PC-3 (cell line): ENCODE measurements at regions not wholly inside any gene's neighbourhood (a gene's known extent, or its start where the extent isn't known, plus 50 kb on each side); places are given as distances from the start of the nearest gene placed in this dataset.

Experiments used
- ATAC-seq: fragments of 200-7000 bp; cut with Tn5 transposase; 2 replicates; pipeline ENCODE4 v1.9.1; 2020; ENCODE audit warnings: mild to moderate bottlenecking, moderate library complexity
- BruUV-seq: library from RNA; stranded (reverse); fragments of 400-500 nt; replicated peaks from 2 replicates; lab custom pipeline; 2021; lab: Mats Ljungman, UMichigan
- CTCF ChIA-PET: fragments of 300-600 bp; sonication (Branson Sonifier 250); formaldehyde crosslinking; loops from one replicate; lab custom pipeline; 2022; ENCODE audit warnings: antibody characterized with exemption; lab: Charles Lee
- POLR2A ChIA-PET: fragments of 300-600 bp; sonication (Branson Sonifier 250); formaldehyde crosslinking; loops from one replicate; lab custom pipeline; 2022; ENCODE audit warnings: antibody characterized with exemption; ENCODE audit not compliant: unreplicated experiment; lab: Charles Lee
- DNase-seq: peaks from one replicate; pipeline ENCODE4 v3.0.0-alpha.2; 2015
- H2AFZ ChIP-seq: fragments of 300-600 bp; sonication (generic); 2 replicates; pipeline ENCODE4 v1.6.0; 2016; ENCODE audit warnings: antibody characterized with exemption, low read length
- H3F3A ChIP-seq: fragments of 300-600 bp; sonication (generic); one replicate; pipeline ENCODE4 v1.6.0; 2017; ENCODE audit warnings: antibody characterized with exemption, low read length, control low read depth, mild to moderate bottlenecking; ENCODE audit not compliant: unreplicated experiment
- H3K27ac ChIP-seq: fragments of 300-600 bp; sonication (generic); 2 replicates; pipeline ENCODE4 v1.5.1; 2016; ENCODE audit warnings: mild to moderate bottlenecking, low read length
- H3K27me3 ChIP-seq: fragments of 300-600 bp; sonication (generic); 2 replicates; pipeline ENCODE4 v1.6.1; 2016; ENCODE audit warnings: low read length, mixed read lengths
- H3K36me3 ChIP-seq: fragments of 300-600 bp; sonication (generic); 2 replicates; pipeline ENCODE4 v1.6.1; 2016; ENCODE audit warnings: low read depth, mixed run types, low read length, mixed read lengths
- H3K4me1 ChIP-seq: fragments of 300-600 bp; sonication (generic); 2 replicates; pipeline ENCODE4 v1.5.1; 2016; ENCODE audit warnings: low read length; ENCODE audit not compliant: insufficient read depth
- H3K4me2 ChIP-seq: fragments of 300-600 bp; sonication (generic); 2 replicates; pipeline ENCODE4 v1.6.0; 2016; ENCODE audit warnings: low read length
- H3K4me3 ChIP-seq: fragments of 300-600 bp; sonication (generic); 2 replicates; pipeline ENCODE4 v1.5.1; 2016; ENCODE audit warnings: mild to moderate bottlenecking, low read length, mixed read lengths
- H3K79me2 ChIP-seq: fragments of 300-600 bp; sonication (generic); 2 replicates; pipeline ENCODE4 v1.6.1; 2017; ENCODE audit warnings: low read length, mixed read lengths
- H3K9ac ChIP-seq: fragments of 300-600 bp; sonication (generic); 2 replicates; pipeline ENCODE4 v1.6.0; 2016; ENCODE audit warnings: mild to moderate bottlenecking, low read length
- H3K9me2 ChIP-seq: fragments of 300-600 bp; sonication (generic); replicated peaks from 2 replicates; pipeline ENCODE4 v1.6.1; 2016; ENCODE audit warnings: mixed run types, low read length, mixed read lengths
- H3K9me3 ChIP-seq: fragments of 300-600 bp; sonication (generic); 2 replicates; pipeline ENCODE4 v1.6.1; 2016; ENCODE audit warnings: low read length, mixed read lengths
- H4K20me1 ChIP-seq: fragments of 300-600 bp; sonication (generic); 2 replicates; pipeline ENCODE4 v1.6.1; 2016; ENCODE audit warnings: low read length, mixed read lengths
- EZH2 ChIP-seq: fragments of 300-600 bp; sonication (generic); IDR thresholded peaks from one replicate; pipeline ENCODE4 v1.6.1; 2017; ENCODE audit warnings: antibody characterized with exemption, mild to moderate bottlenecking, low read length; ENCODE audit not compliant: unreplicated experiment
- EZH2phosphoT487 ChIP-seq: fragments of 300-600 bp; sonication (generic); IDR thresholded peaks from 2 replicates; pipeline ENCODE4 v1.6.1; 2018; ENCODE audit warnings: mild to moderate bottlenecking, antibody characterized with exemption, low read length, borderline replicate concordance
- intact Hi-C: fragments of 100-400 bp; cut with micrococcal nuclease; formaldehyde crosslinking; loops from 2 replicates; pipeline ENCODE4 v1.9.0; 2023
- TF ChIP-seq, protein P1 (sequence below): fragments of 300-600 bp; sonication (generic); conservative IDR thresholded peaks from 2 replicates; pipeline ENCODE4 v1.5.1; 2017; ENCODE audit warnings: antibody characterized with exemption, low read depth, mild to moderate bottlenecking, low read length

DNA sequence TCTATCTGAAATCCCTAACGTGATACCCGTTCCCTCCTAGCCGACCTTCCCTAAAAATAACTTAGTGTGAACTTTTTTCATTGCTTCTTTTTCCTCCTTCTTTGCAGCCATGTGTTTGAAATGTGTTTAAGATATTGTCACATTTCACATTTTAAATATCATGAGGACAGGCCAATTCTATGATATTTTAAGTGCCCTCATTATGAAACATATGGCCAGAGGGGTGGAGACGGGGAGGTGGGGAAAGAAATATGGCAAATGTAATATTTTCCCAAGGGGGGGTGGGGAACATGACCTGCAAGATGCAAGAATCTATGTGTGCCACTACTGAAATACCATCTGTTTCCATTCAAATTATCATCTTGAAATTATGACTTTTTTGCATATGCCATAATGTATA lies 1039.2 kb downstream of the AGBL1 start:
- Histone ChIP-seq H2AFZ (no peak overlapping the region), H3K9ac (no peak overlapping the region), H3K27ac (no peak overlapping the region), H3K4me3 (no peak overlapping the region), H3K9me2 (no peaks in the 10 kb centered on the region), H4K20me1 (no peaks in the 10 kb centered on the region), H3F3A (no peaks in the 10 kb centered on the region), H3K9me3 (no peaks in the 10 kb centered on the region), H3K27me3 (no peaks in the 10 kb centered on the region), H3K36me3 (no peaks in the 10 kb centered on the region), H3K79me2 (no peaks in the 10 kb centered on the region), H3K4me1 (no peaks in the 10 kb centered on the region), H3K4me2 (no peak overlapping the region)
- POLR2A ChIA-PET, result no interaction called here
- intact Hi-C loops, result no loop called here
- no peak for TF ChIP-seq EZH2
- TF ChIP-seq, protein P1, sequence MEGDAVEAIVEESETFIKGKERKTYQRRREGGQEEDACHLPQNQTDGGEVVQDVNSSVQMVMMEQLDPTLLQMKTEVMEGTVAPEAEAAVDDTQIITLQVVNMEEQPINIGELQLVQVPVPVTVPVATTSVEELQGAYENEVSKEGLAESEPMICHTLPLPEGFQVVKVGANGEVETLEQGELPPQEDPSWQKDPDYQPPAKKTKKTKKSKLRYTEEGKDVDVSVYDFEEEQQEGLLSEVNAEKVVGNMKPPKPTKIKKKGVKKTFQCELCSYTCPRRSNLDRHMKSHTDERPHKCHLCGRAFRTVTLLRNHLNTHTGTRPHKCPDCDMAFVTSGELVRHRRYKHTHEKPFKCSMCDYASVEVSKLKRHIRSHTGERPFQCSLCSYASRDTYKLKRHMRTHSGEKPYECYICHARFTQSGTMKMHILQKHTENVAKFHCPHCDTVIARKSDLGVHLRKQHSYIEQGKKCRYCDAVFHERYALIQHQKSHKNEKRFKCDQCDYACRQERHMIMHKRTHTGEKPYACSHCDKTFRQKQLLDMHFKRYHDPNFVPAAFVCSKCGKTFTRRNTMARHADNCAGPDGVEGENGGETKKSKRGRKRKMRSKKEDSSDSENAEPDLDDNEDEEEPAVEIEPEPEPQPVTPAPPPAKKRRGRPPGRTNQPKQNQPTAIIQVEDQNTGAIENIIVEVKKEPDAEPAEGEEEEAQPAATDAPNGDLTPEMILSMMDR, result no peak
- no peak for DNase-seq
- no TSS peak for BruUV-seq
- CTCF ChIA-PET, result no interaction called here
- no peak for ATAC-seq

DNA sequence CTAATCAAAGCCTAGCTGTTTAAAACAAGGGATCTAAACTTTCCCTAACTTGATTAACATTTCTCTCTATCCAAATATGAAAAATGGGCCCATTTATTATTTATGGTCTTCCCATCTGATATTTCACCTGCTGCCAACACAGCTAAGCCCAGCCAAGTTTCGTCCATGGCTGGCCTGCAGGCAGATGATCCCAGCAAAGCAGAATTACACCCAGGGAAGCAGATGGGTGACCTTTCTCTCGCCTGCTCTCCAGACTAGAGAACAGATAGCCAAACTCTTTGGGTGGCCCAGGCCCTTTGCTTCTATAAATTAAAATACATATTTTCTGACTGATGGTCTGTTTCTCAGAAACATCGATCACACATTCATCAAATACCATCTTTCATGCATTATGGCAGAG lies 1038.8 kb downstream of the AGBL1 start:
- Histone ChIP-seq H3K9ac (no peak overlapping the region), H3K27ac (no peak overlapping the region), H2AFZ (no peak overlapping the region), H3K27me3 (no peaks in the 10 kb centered on the region), H3K4me3 (no peak overlapping the region), H3K4me1 (no peaks in the 10 kb centered on the region), H4K20me1 (no peaks in the 10 kb centered on the region), H3F3A (no peaks in the 10 kb centered on the region), H3K9me3 (no peaks in the 10 kb centered on the region), H3K4me2 (no peak overlapping the region), H3K36me3 (no peaks in the 10 kb centered on the region), H3K9me2 (no peaks in the 10 kb centered on the region), H3K79me2 (no peaks in the 10 kb centered on the region)
- ATAC-seq (no peak), DNase-seq (no peak)
- TF ChIP-seq, protein P1, result no peak
- TF ChIP-seq EZH2, result no peak
- TF ChIP-seq EZH2phosphoT487, result no peak
- ChIA-PET POLR2A (no interaction called here), CTCF (no interaction called here)
- BruUV-seq, result no TSS peak
- intact Hi-C loops, result no loop called here

DNA sequence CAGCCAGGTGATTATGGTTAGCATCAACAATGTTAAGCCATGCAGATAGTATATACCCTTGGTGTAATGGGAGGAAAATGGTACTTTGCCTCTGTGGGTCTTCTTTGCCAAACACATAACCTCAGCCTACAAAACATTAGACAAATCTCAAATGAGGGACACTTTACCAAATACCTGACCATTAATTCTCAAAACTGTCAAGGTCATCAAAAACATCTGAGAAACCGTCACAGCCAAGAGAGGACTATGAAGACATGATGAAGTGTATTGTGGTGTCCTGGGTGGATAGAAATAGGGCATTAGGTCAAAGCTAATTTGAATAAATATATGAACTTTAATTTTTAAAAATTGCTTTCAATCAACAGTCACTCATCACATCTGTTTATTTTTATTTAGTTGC lies 1036.1 kb downstream of the AGBL1 start:
- no peak overlapping the region for H3K4me3 ChIP-seq
- H3F3A ChIP-seq, result no peaks in the 10 kb centered on the region
- ATAC-seq (no peak), DNase-seq (no peak)
- intact Hi-C loops, result no loop called here
- no peaks in the 10 kb centered on the region for H4K20me1 ChIP-seq
- H3K4me2 ChIP-seq, result no peak overlapping the region
- no peaks in the 10 kb centered on the region for H3K9me2 ChIP-seq
- H3K27me3 ChIP-seq, result no peaks in the 10 kb centered on the region
- H3K36me3 ChIP-seq, result no peaks in the 10 kb centered on the region
- H3K9me3 ChIP-seq, result no peaks in the 10 kb centered on the region
- H3K9ac ChIP-seq, result no peak overlapping the region
- CTCF ChIA-PET, result no interaction called here
- TF ChIP-seq EZH2 (no peak), EZH2phosphoT487 (no peak)
- TF ChIP-seq, protein P1, result no peak
- no TSS peak for BruUV-seq
- no peak overlapping the region for H2AFZ ChIP-seq
- H3K4me1 ChIP-seq, result no peaks in the 10 kb centered on the region
- no peak overlapping the region for H3K27ac ChIP-seq
- no peaks in the 10 kb centered on the region for H3K79me2 ChIP-seq
- POLR2A ChIA-PET, result no interaction called here
